ENCODE measurements at regions not wholly inside any gene's neighbourhood (a gene's known extent, or its start where the extent isn't known, plus 50 kb on each side); places are given as distances from the start of the nearest gene placed in this dataset.

- no peaks in the 10 kb centered on the region for H3K36me3 Mint-ChIP-seq (ENCODE audit: low read depth)
- no peak overlapping the region for H3K27ac Mint-ChIP-seq
- H3K4me1 Mint-ChIP-seq (ENCODE audit: low read depth): no peaks in the 10 kb centered on the region
- peaks cover 13% of the 10 kb centered on the region for H3K27me3 Mint-ChIP-seq
- no peak overlapping the region for H3K4me3 Mint-ChIP-seq
- no peaks in the 10 kb centered on the region for H3K9me3 Mint-ChIP-seq
- intact Hi-C loops (cut with micrococcal nuclease): no loop called here
Measured at GRCh38 chr1:30609999-30610345, 113.4 kb downstream of the MATN1 start.

GRCh38 chr1:30609336-30609998 is 113.9 kb downstream of the MATN1 start:
- Mint-ChIP-seq H3K27me3 (peaks cover 11% of the 10 kb centered on the region), H3K9me3 (no peaks in the 10 kb centered on the region), H3K27ac (no peak overlapping the region), H3K4me1 (ENCODE audit: low read depth) (no peaks in the 10 kb centered on the region), H3K4me3 (no peak overlapping the region), H3K36me3 (ENCODE audit: low read depth) (no peaks in the 10 kb centered on the region)
- intact Hi-C loops (cut with micrococcal nuclease): no loop called here

GRCh38 chr1:30607723-30608122 is 115.7 kb downstream of the MATN1 start:
- Mint-ChIP-seq H3K4me1 (ENCODE audit: low read depth) (no peaks in the 10 kb centered on the region), H3K4me3 (no peak overlapping the region), H3K36me3 (ENCODE audit: low read depth) (no peaks in the 10 kb centered on the region), H3K27ac (no peak overlapping the region), H3K9me3 (no peaks in the 10 kb centered on the region), H3K27me3 (peaks cover 11% of the 10 kb centered on the region)
- intact Hi-C loops (cut with micrococcal nuclease): no loop called here

- Mint-ChIP-seq H3K4me1 (ENCODE audit: low read depth) (no peaks in the 10 kb centered on the region), H3K27ac (no peak overlapping the region), H3K36me3 (ENCODE audit: low read depth) (no peaks in the 10 kb centered on the region), H3K27me3 (peaks cover 12% of the 10 kb centered on the region), H3K4me3 (no peak overlapping the region), H3K9me3 (no peaks in the 10 kb centered on the region)
- intact Hi-C loops (cut with micrococcal nuclease): no loop called here
Measured at GRCh38 chr1:30606166-30606565, 117.2 kb downstream of the MATN1 start.

- intact Hi-C loops (cut with micrococcal nuclease): no loop called here
- Mint-ChIP-seq H3K4me3 (no peak overlapping the region), H3K27me3 (peaks cover 12% of the 10 kb centered on the region), H3K4me1 (ENCODE audit: low read depth) (no peaks in the 10 kb centered on the region), H3K36me3 (ENCODE audit: low read depth) (no peaks in the 10 kb centered on the region), H3K27ac (no peak overlapping the region), H3K9me3 (no peaks in the 10 kb centered on the region)
Measured at GRCh38 chr1:30605441-30605920, 117.9 kb downstream of the MATN1 start.

GRCh38 chr1:30604801-30605440 is 118.5 kb downstream of the MATN1 start:
- Mint-ChIP-seq H3K9me3 (no peaks in the 10 kb centered on the region), H3K27ac (no peak overlapping the region), H3K4me1 (ENCODE audit: low read depth) (no peaks in the 10 kb centered on the region), H3K4me3 (no peak overlapping the region), H3K36me3 (ENCODE audit: low read depth) (no peaks in the 10 kb centered on the region), H3K27me3 (peaks cover 12% of the 10 kb centered on the region)
- intact Hi-C loops (cut with micrococcal nuclease): no loop called here

- Mint-ChIP-seq H3K4me1 (ENCODE audit: low read depth) (no peaks in the 10 kb centered on the region), H3K27ac (no peak overlapping the region), H3K9me3 (no peaks in the 10 kb centered on the region), H3K36me3 (ENCODE audit: low read depth) (no peaks in the 10 kb centered on the region), H3K27me3 (peaks cover 3% of the 10 kb centered on the region), H3K4me3 (no peak overlapping the region)
- intact Hi-C loops (cut with micrococcal nuclease): no loop called here
Measured at GRCh38 chr1:30603081-30603858, 120.1 kb downstream of the MATN1 start.

- H3K36me3 Mint-ChIP-seq (ENCODE audit: low read depth): no peaks in the 10 kb centered on the region
- no peaks in the 10 kb centered on the region for H3K9me3 Mint-ChIP-seq
- no peak overlapping the region for H3K4me3 Mint-ChIP-seq
- H3K4me1 Mint-ChIP-seq (ENCODE audit: low read depth): no peaks in the 10 kb centered on the region
- intact Hi-C loops (cut with micrococcal nuclease): no loop called here
- H3K27ac Mint-ChIP-seq: no peak overlapping the region
- H3K27me3 Mint-ChIP-seq: peaks cover 7% of the 10 kb centered on the region
Measured at GRCh38 chr1:30601316-30602085, 121.9 kb downstream of the MATN1 start.

- Mint-ChIP-seq H3K9me3 (no peaks in the 10 kb centered on the region), H3K4me1 (ENCODE audit: low read depth) (no peaks in the 10 kb centered on the region), H3K27ac (no peak overlapping the region), H3K36me3 (ENCODE audit: low read depth) (no peaks in the 10 kb centered on the region), H3K27me3 (peaks cover 7% of the 10 kb centered on the region), H3K4me3 (no peak overlapping the region)
- intact Hi-C loops (cut with micrococcal nuclease): no loop called here
Measured at GRCh38 chr1:30600706-30601105, 122.7 kb downstream of the MATN1 start.

- no peaks in the 10 kb centered on the region for H3K9me3 Mint-ChIP-seq
- H3K4me1 Mint-ChIP-seq (ENCODE audit: low read depth): no peaks in the 10 kb centered on the region
- no peaks in the 10 kb centered on the region for H3K36me3 Mint-ChIP-seq (ENCODE audit: low read depth)
- H3K27me3 Mint-ChIP-seq: peaks cover 6% of the 10 kb centered on the region
- intact Hi-C loops (cut with micrococcal nuclease): no loop called here
- H3K4me3 Mint-ChIP-seq: no peak overlapping the region
- no peak overlapping the region for H3K27ac Mint-ChIP-seq
Measured at GRCh38 chr1:30600258-30600657, 123.1 kb downstream of the MATN1 start.

- intact Hi-C loops (cut with micrococcal nuclease): no loop called here
- Mint-ChIP-seq H3K4me3 (no peak overlapping the region), H3K36me3 (ENCODE audit: low read depth) (no peaks in the 10 kb centered on the region), H3K9me3 (no peaks in the 10 kb centered on the region), H3K27ac (no peak overlapping the region), H3K4me1 (ENCODE audit: low read depth) (no peaks in the 10 kb centered on the region), H3K27me3 (peaks cover 8% of the 10 kb centered on the region)
Measured at GRCh38 chr1:30599721-30600120, 123.7 kb downstream of the MATN1 start.

GRCh38 chr1:30598571-30599114 is 124.7 kb downstream of the MATN1 start:
- Mint-ChIP-seq H3K4me1 (ENCODE audit: low read depth) (no peaks in the 10 kb centered on the region), H3K4me3 (no peak overlapping the region), H3K27me3 (peaks cover 10% of the 10 kb centered on the region), H3K36me3 (ENCODE audit: low read depth) (no peaks in the 10 kb centered on the region), H3K9me3 (peaks cover 7% of the 10 kb centered on the region), H3K27ac (no peak overlapping the region)
- intact Hi-C loops (cut with micrococcal nuclease): no loop called here

- H3K4me3 Mint-ChIP-seq: no peak overlapping the region
- no peak overlapping the region for H3K27ac Mint-ChIP-seq
- intact Hi-C loops (cut with micrococcal nuclease): no loop called here
- H3K9me3 Mint-ChIP-seq: peaks cover 9% of the 10 kb centered on the region
- peaks cover 10% of the 10 kb centered on the region for H3K27me3 Mint-ChIP-seq
- no peaks in the 10 kb centered on the region for H3K36me3 Mint-ChIP-seq (ENCODE audit: low read depth)
- no peaks in the 10 kb centered on the region for H3K4me1 Mint-ChIP-seq (ENCODE audit: low read depth)
Measured at GRCh38 chr1:30597711-30598110, 125.7 kb downstream of the MATN1 start.

Data from dendritic cell treated with granulocyte-macrophage colony-stimulating factor and Interleukin-4, amounts not matched to agents 40 ng/mL and 50 ng/mL, for 4 days (primary cell).